NCI-H187 (cell line): ENCODE measurements at regions not wholly inside any gene's neighbourhood (a gene's known extent, or its start where the extent isn't known, plus 50 kb on each side); places are given as distances from the start of the nearest gene placed in this dataset.

Experiments used
- DNase-seq, 2 experiments: peaks; one replicate each; lab custom pipeline; 2025; lab: John Stamatoyannopoulos, UW

GRCh38 chr2:150977296-150977695 lies 284.4 kb downstream of the RBM43 start:
- no peak for DNase-seq

GRCh38 chr2:150976604-150977003 lies 285.1 kb downstream of the RBM43 start:
- DNase-seq = no peak

GRCh38 chr2:150974864-150975263 lies 286.8 kb downstream of the RBM43 start:
- no peak for DNase-seq

GRCh38 chr2:150974234-150974633 lies 287.4 kb downstream of the RBM43 start:
- no peak for DNase-seq

GRCh38 chr2:150971910-150972309 lies 289.8 kb downstream of the RBM43 start:
- DNase-seq = no peak

- DNase-seq = no peak
Observed at GRCh38 chr2:150963336-150963735, 298.3 kb downstream of the RBM43 start.

GRCh38 chr2:150955231-150955630 lies 306.4 kb downstream of the RBM43 start:
- no peak for DNase-seq

GRCh38 chr2:150946831-150947230 lies 314.8 kb downstream of the RBM43 start:
- no peak for DNase-seq

- no peak for DNase-seq
Observed at GRCh38 chr2:150944315-150944714, 317.3 kb downstream of the RBM43 start.

GRCh38 chr2:150939087-150939486 lies 322.6 kb downstream of the RBM43 start:
- DNase-seq = no peak

- no peak for DNase-seq
Observed at GRCh38 chr2:150938527-150938926, 323.1 kb downstream of the RBM43 start.

- DNase-seq = no peak
Observed at GRCh38 chr2:150937030-150937429, 324.6 kb downstream of the RBM43 start.

- DNase-seq = no peak
Observed at GRCh38 chr2:150931451-150931850, 330.2 kb downstream of the RBM43 start.

- no peak for DNase-seq
Observed at GRCh38 chr2:150925611-150926010, 336.1 kb downstream of the RBM43 start.

- no peak for DNase-seq
Observed at GRCh38 chr2:150924878-150925277, 336.8 kb downstream of the RBM43 start.

GRCh38 chr2:150919901-150920300 lies 341.8 kb downstream of the RBM43 start:
- DNase-seq = no peak

GRCh38 chr2:150917961-150918713 lies 343.5 kb downstream of the RBM43 start:
- DNase-seq = no peak

- no peak for DNase-seq
Observed at GRCh38 chr2:150916467-150917396, 344.9 kb downstream of the RBM43 start.

- DNase-seq = no peak
Observed at GRCh38 chr2:150911766-150912280, 349.8 kb downstream of the RBM43 start.

GRCh38 chr2:150909613-150910012 lies 352.1 kb downstream of the RBM43 start:
- DNase-seq = no peak

GRCh38 chr2:150909090-150909489 lies 352.6 kb downstream of the RBM43 start:
- no peak for DNase-seq

- no peak for DNase-seq
Observed at GRCh38 chr2:150907466-150907865, 354.2 kb downstream of the RBM43 start.

GRCh38 chr2:150903461-150903860 lies 358.2 kb downstream of the RBM43 start:
- no peak for DNase-seq
